ENCODE measurements at regions not wholly inside any gene's neighbourhood (a gene's known extent, or its start where the extent isn't known, plus 50 kb on each side); places are given as distances from the start of the nearest gene placed in this dataset.

DNA sequence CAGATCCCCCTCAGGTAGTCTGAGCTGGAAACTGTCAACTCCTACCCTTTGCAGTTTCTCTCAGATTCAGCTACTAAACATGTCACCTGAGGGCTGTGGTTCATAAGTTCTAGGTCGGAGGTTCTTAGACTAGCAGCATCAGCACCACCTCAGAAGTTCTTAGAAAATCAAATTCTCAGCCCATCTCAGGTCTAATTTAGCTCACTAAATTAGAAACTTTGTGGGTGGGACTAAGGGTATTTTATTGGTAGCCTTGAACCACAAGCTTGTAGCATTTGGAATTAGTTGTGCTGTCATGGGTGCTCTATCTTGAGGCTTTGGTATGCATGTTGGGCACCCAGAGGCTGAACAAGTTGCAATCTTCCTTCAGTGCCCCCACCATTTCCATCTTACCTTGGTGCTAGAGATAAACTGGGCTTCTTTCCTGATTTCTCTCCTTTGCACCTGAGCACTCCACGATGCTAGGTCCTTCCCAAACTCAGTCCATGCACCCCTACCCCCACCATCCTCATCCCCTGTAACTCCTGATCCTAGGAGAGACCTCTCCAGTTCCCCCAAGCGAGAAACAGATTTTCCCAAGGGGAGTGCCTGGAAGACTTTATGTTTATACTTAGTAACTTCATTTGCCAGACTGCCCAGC is 54.2 kb downstream of the S1PR1 start:
- peaks cover 10% of the 10 kb centered on the region for H3K4me1 ChIP-seq (ENCODE audit: control insufficient read depth, insufficient read depth, low read length)
- H3K27me3 ChIP-seq (replicated peaks; ENCODE audit: control insufficient read depth, insufficient read depth, low read length), result peaks cover 5% of the 10 kb centered on the region
- H3K36me3 ChIP-seq (ENCODE audit: control insufficient read depth, insufficient read depth, low read length, severe bottlenecking), result no peaks in the 10 kb centered on the region
- no peaks in the 10 kb centered on the region for H3K9me3 ChIP-seq (ENCODE audit: control insufficient read depth, low read length)
- no peak for DNase-seq (ENCODE audit: low read depth)
- H3K9ac ChIP-seq (ENCODE audit: low read length), result no peak overlapping the region
- no peak overlapping the region for H3K4me3 ChIP-seq (ENCODE audit: low read length)

DNA sequence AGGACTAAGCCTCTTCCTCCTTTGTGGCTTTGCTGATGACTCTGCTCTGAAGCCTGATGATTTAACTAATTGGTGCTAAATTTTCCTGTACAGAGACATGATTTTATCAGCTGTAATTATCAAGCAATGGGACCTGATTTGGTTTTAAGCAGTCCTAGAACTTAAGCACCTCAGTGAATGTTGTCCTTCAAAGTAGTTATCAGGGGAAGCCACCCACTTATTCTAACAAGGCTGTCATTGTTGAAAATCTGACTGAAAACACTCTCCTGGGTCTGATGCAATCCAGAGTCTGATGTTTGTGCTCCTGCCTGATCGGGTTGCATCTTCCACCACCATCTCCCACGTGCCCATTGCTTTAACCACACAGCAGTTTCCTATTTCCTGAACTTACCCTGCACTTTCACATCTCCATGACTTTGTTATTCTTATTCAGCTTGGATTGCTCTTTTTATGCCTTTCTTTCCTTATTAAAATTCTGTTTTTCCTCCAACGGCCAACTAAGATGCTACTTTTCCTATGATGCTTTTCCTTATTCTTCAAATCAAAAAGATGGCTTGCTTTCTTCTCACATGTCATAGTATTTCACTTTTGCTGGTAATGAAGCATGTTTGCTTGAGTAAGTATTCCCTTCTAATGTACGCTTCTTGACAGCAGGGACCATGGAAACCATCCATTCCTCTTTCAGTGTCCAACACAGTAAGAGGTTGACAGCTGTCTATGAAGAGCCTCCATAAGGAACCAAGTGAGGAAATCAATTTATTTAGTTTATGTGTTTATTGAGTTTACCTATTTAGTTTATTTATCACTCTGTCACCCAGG is 55.0 kb downstream of the S1PR1 start:
- peaks cover 10% of the 10 kb centered on the region for H3K4me1 ChIP-seq (ENCODE audit: control insufficient read depth, insufficient read depth, low read length)
- H3K27me3 ChIP-seq (replicated peaks; ENCODE audit: control insufficient read depth, insufficient read depth, low read length), result peaks cover 5% of the 10 kb centered on the region
- H3K36me3 ChIP-seq (ENCODE audit: control insufficient read depth, insufficient read depth, low read length, severe bottlenecking), result no peaks in the 10 kb centered on the region
- H3K9me3 ChIP-seq (ENCODE audit: control insufficient read depth, low read length), result no peaks in the 10 kb centered on the region
- DNase-seq (ENCODE audit: low read depth), result peak; percentile 86
- no peak overlapping the region for H3K9ac ChIP-seq (ENCODE audit: low read length)
- no peak overlapping the region for H3K4me3 ChIP-seq (ENCODE audit: low read length)

DNA sequence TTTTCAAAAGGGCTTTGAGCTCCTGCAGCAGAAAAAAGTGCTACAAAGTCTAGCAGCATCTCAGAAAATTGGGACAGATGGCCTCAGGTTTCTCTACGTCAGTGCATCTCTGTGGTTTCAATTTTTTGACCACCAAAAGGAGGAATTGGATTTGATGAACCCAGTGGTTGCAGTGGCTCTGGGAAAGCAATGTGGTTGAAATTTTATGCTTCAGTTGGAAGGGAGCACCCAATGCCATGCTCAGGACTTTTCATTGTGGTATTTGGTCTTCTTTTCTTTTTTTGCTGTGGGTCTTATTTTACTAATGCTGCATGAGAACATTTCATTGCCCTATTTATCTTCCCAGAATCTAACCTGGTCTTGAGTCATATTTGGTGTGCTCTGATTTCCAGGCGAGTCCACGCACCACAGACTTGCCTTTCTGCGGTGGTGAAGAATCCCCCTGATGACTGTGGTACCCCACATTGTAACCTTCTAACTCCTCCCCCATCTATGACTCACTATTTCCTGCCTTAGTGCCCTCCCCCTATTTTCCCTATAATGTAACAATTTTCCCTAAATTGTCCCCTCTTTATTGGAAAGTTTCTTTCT is 56.7 kb downstream of the S1PR1 start:
- Histone ChIP-seq H3K9ac (ENCODE audit: low read length) (no peak overlapping the region), H3K27me3 (replicated peaks; ENCODE audit: control insufficient read depth, insufficient read depth, low read length) (peaks cover 5% of the 10 kb centered on the region), H3K9me3 (ENCODE audit: control insufficient read depth, low read length) (no peaks in the 10 kb centered on the region), H3K4me1 (ENCODE audit: control insufficient read depth, insufficient read depth, low read length) (peaks cover 10% of the 10 kb centered on the region), H3K36me3 (ENCODE audit: control insufficient read depth, insufficient read depth, low read length, severe bottlenecking) (no peaks in the 10 kb centered on the region), H3K4me3 (ENCODE audit: low read length) (no peak overlapping the region)
- DNase-seq (ENCODE audit: low read depth), result peak; percentile 22

DNA sequence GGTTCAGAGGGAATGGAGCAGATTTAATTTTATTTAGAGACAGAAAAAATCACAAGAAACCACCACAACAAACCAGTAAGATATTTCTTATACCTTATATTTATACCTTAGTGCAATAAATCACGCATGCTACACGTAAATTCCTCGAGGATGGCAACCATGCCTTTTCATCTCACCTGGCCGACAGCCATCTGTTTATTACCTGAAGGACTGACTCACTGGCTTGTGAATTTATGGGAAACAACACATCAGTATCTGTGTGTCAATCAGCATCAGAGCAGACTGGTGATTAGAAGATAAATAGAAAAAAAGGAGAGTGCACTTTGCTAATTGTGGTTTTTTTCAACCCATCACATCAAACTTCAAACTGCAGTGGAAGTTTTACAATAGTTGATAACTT is 58.4 kb downstream of the S1PR1 start:
- no peak for DNase-seq (ENCODE audit: low read depth)
- Histone ChIP-seq H3K9me3 (ENCODE audit: control insufficient read depth, low read length) (no peaks in the 10 kb centered on the region), H3K4me3 (ENCODE audit: low read length) (no peak overlapping the region), H3K4me1 (ENCODE audit: control insufficient read depth, insufficient read depth, low read length) (peaks cover 10% of the 10 kb centered on the region), H3K9ac (ENCODE audit: low read length) (no peak overlapping the region), H3K27me3 (replicated peaks; ENCODE audit: control insufficient read depth, insufficient read depth, low read length) (peaks cover 5% of the 10 kb centered on the region), H3K36me3 (ENCODE audit: control insufficient read depth, insufficient read depth, low read length, severe bottlenecking) (no peaks in the 10 kb centered on the region)

DNA sequence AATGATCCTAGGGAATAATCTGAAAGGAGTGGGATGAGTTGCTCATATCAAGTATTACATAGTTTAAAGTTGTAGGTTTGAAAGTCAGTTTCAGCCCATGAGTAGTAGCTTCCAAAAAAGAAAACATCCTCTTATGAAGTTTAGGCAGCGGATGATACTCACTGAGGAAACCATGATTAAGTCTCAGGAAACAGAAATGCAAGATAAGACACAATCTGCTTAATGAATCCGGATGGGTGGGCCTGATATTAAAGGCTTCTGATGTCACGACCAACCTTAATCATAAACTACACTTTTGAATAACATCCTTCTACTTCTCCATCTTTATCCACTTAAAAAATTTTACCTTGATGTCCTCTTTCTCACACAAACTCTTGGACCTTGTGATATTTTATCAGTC is 61.8 kb downstream of the S1PR1 start:
- peaks cover 5% of the 10 kb centered on the region for H3K27me3 ChIP-seq (replicated peaks; ENCODE audit: control insufficient read depth, insufficient read depth, low read length)
- H3K36me3 ChIP-seq (ENCODE audit: control insufficient read depth, insufficient read depth, low read length, severe bottlenecking), result no peaks in the 10 kb centered on the region
- H3K9ac ChIP-seq (ENCODE audit: low read length), result no peak overlapping the region
- H3K9me3 ChIP-seq (ENCODE audit: control insufficient read depth, low read length), result no peaks in the 10 kb centered on the region
- H3K4me3 ChIP-seq (ENCODE audit: low read length), result no peak overlapping the region
- H3K4me1 ChIP-seq (ENCODE audit: control insufficient read depth, insufficient read depth, low read length), result peaks cover 10% of the 10 kb centered on the region
- no peak for DNase-seq (ENCODE audit: low read depth)

DNA sequence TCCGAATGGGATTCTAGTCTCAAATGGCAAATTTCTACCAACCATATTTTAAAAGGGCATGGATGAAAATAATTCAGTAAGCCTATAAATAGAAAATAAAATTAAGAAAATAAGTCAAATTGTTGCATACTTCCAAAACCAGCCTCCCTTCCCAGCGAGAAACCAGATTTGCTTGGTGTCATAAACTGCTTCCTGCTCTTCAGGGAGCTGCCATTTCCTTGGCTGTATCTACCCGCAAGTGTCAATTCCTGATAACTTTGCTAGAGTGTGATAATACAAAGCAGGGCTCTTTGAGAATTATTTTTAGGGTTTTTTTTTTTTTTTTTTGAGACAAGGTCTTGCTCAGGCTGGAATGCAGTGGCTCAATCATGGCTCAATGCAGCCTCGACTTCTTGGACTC is 62.3 kb downstream of the S1PR1 start:
- Histone ChIP-seq H3K27me3 (replicated peaks; ENCODE audit: control insufficient read depth, insufficient read depth, low read length) (peaks cover 5% of the 10 kb centered on the region), H3K9me3 (ENCODE audit: control insufficient read depth, low read length) (no peaks in the 10 kb centered on the region), H3K4me3 (ENCODE audit: low read length) (no peak overlapping the region), H3K9ac (ENCODE audit: low read length) (no peak overlapping the region), H3K4me1 (ENCODE audit: control insufficient read depth, insufficient read depth, low read length) (peaks cover 10% of the 10 kb centered on the region), H3K36me3 (ENCODE audit: control insufficient read depth, insufficient read depth, low read length, severe bottlenecking) (no peaks in the 10 kb centered on the region)
- DNase-seq (ENCODE audit: low read depth), result no peak

DNA sequence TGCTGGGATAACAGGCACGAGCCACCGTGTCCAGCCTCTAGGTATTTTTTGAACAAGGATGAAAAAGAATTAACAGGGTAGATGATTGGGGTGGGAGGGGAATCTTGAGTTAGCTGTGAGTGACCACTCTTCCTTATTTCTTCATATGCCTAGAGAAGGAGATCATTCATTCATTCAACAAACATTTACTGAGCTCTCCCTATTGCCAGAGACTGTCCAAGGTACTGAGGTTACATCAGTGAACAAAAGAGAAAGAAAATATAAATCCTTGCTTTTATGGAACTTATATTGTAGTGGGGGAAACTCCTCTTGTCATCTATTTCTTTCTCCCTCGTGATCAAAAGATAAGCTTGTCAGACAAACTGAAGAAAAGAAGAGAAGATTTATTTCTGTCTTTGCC is 62.9 kb downstream of the S1PR1 start:
- H3K4me1 ChIP-seq (ENCODE audit: control insufficient read depth, insufficient read depth, low read length), result peaks cover 10% of the 10 kb centered on the region
- DNase-seq (ENCODE audit: low read depth), result no peak
- no peak overlapping the region for H3K4me3 ChIP-seq (ENCODE audit: low read length)
- H3K9ac ChIP-seq (ENCODE audit: low read length), result no peak overlapping the region
- no peaks in the 10 kb centered on the region for H3K36me3 ChIP-seq (ENCODE audit: control insufficient read depth, insufficient read depth, low read length, severe bottlenecking)
- peaks cover 5% of the 10 kb centered on the region for H3K27me3 ChIP-seq (replicated peaks; ENCODE audit: control insufficient read depth, insufficient read depth, low read length)
- H3K9me3 ChIP-seq (ENCODE audit: control insufficient read depth, low read length), result no peaks in the 10 kb centered on the region

DNA sequence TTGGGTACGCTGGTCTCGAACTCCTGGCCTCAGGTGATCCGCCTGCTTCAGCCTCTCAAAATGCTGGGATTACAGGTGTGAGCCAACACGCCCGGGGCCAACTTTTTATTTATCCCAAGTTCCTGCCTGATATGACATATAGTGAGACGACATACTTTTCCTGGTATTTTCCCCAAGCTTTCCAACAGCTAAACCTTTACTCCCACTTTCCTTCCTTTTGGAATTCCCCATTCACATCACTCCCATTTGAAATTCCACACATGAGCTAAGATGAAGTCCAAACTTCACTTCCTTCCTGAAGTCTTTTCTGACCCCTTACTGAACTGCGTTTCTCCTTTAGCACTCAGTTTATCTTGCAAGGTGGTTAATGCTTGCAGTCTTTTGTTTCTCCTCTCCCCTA is 64.1 kb downstream of the S1PR1 start:
- H3K36me3 ChIP-seq (ENCODE audit: control insufficient read depth, insufficient read depth, low read length, severe bottlenecking), result no peaks in the 10 kb centered on the region
- no peaks in the 10 kb centered on the region for H3K27me3 ChIP-seq (replicated peaks; ENCODE audit: control insufficient read depth, insufficient read depth, low read length)
- H3K4me1 ChIP-seq (ENCODE audit: control insufficient read depth, insufficient read depth, low read length), result peaks cover 10% of the 10 kb centered on the region
- no peaks in the 10 kb centered on the region for H3K9me3 ChIP-seq (ENCODE audit: control insufficient read depth, low read length)
- H3K4me3 ChIP-seq (ENCODE audit: low read length), result no peak overlapping the region
- H3K9ac ChIP-seq (ENCODE audit: low read length), result no peak overlapping the region
- DNase-seq (ENCODE audit: low read depth), result no peak

DNA sequence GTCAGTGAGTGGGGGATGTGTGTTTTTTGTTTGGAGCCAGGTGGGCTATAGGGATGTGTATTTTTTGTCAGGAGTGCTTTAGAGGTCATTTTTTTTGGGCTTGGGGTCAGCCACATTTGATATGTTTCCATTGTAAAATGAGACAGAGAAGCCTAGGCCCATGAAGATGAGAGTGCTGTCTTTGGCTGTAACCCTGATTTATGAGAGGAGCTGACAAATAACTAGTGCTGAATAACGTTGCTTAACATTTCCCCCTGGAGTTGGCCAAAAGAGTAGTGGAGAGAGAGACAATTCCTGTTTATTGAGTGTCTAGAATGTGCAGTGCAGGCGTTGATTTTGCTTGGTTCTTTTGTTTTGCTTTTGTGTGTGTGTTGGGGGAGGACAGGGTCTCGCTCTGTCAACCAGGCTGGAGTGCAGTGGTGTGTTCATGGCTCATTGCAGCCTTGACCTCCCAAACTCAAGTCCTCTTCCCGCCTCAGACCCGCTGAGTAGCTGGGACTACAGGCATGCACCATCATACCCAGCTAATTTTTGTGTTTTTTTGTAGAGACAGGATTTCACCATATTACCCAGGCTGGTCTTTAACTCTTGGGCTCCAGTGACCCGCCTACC is 64.7 kb downstream of the S1PR1 start:
- H3K27me3 ChIP-seq (replicated peaks; ENCODE audit: control insufficient read depth, insufficient read depth, low read length), result no peaks in the 10 kb centered on the region
- H3K4me3 ChIP-seq (ENCODE audit: low read length), result no peak overlapping the region
- H3K4me1 ChIP-seq (ENCODE audit: control insufficient read depth, insufficient read depth, low read length), result peaks cover 10% of the 10 kb centered on the region
- no peak for DNase-seq (ENCODE audit: low read depth)
- H3K36me3 ChIP-seq (ENCODE audit: control insufficient read depth, insufficient read depth, low read length, severe bottlenecking), result no peaks in the 10 kb centered on the region
- no peaks in the 10 kb centered on the region for H3K9me3 ChIP-seq (ENCODE audit: control insufficient read depth, low read length)
- H3K9ac ChIP-seq (ENCODE audit: low read length), result no peak overlapping the region

DNA sequence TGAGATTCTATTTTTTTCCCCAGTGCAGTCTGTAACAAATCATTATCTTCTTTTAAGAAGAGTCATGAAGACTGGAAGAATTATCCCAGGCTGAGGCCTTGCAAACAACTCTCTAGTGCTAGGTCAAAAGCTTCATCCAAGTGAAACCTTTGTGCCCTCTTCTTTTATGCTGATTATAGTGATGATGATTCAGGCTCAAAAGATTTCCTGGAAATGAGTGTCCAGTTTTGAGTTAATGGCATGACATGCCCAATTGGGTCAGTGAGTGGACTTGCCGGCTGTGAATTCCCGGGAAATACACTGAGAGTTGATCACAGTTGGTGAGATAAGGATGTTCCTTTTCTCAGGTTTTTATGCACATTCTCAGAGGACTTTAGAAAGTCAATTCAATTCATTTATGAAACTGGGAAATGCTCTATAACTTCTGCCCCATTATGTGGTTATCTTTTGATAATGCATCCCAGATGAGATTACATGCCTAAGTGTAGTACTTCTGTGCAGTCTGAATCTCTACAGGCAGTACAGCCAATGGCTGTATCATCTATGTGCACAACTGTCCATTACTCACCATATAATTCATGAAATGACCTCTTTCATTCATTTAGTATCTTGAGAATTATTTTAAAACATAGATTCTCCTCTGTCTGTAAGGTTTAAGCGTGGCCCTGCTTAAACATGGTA is 66.2 kb downstream of the S1PR1 start:
- peaks cover 11% of the 10 kb centered on the region for H3K27me3 ChIP-seq (replicated peaks; ENCODE audit: control insufficient read depth, insufficient read depth, low read length)
- peak; percentile 20 for DNase-seq (ENCODE audit: low read depth)

More for the DNA sequence above, 66.2 kb downstream of the S1PR1 start:
- H3K4me1 ChIP-seq (ENCODE audit: control insufficient read depth, insufficient read depth, low read length), result peaks cover 10% of the 10 kb centered on the region
- H3K4me3 ChIP-seq (ENCODE audit: low read length), result no peak overlapping the region
- H3K36me3 ChIP-seq (ENCODE audit: control insufficient read depth, insufficient read depth, low read length, severe bottlenecking), result no peaks in the 10 kb centered on the region
- no peak overlapping the region for H3K9ac ChIP-seq (ENCODE audit: low read length)
- no peaks in the 10 kb centered on the region for H3K9me3 ChIP-seq (ENCODE audit: control insufficient read depth, low read length)

Data from adipocyte (in vitro differentiated cells).